ENCODE measurements at regions not wholly inside any gene's neighbourhood (a gene's known extent, or its start where the extent isn't known, plus 50 kb on each side); places are given as distances from the start of the nearest gene placed in this dataset.

GRCh38 chrX:33465137-33465536 is 253.8 kb upstream of the DMD start:
- DNase-seq (ENCODE audit: low spot score) (no peak), ATAC-seq (no peak)

DNA sequence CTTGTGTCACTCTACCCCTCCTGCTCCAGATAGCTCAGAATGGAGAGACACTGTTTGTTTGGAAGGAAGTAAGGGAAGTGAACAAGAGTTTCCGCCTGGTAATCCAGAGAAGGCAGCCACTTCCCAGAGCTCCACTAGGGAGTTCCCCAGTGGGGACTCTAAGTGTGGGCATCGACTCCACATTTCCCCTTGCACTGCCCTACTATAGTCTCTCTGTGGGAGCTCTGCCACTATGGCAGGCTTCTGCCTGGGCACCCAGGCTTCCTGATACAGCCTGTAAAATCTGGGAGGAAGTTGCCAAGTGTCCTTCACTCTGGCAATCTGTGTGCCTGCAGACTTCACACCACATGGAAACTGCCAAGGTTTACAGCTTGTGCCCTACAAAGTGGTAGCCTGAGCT is 245.8 kb upstream of the DMD start:
- DNase-seq (ENCODE audit: low spot score) (no peak), ATAC-seq (no peak)

GRCh38 chrX:33447285-33447684 is 235.9 kb upstream of the DMD start:
- ATAC-seq, result no peak
- DNase-seq (ENCODE audit: low spot score), result no peak

- DNase-seq (ENCODE audit: low spot score), result peak; percentile 47
- ATAC-seq, result peak; percentile 86
These were observed 223.1 kb upstream of the DMD start for GRCh38 chrX:33434256-33435092.

GRCh38 chrX:33416273-33416805 is 205.0 kb upstream of the DMD start:
- ATAC-seq (no peak), DNase-seq (ENCODE audit: low spot score) (no peak)

DNA sequence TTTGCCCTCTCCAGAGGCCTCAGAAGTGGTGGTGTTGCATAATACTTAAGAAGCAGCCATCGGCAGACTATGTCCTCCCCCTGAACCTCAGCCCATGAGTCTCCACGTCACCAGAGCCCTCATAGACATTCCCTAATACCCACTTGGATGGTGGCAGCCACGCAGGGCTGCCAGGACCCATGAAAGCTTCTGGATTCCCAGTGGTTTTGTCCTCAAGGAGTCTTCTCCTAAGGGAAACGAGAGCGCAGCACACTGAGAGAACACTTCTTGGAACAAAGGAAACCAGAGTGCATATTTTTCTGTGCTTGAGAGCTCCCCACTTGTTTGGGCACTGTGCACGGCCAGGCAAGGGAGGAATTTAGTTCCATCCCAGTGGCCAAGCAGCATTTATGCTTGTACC is 204.1 kb upstream of the DMD start:
- DNase-seq (ENCODE audit: low spot score), result no peak
- no peak for ATAC-seq

DNA sequence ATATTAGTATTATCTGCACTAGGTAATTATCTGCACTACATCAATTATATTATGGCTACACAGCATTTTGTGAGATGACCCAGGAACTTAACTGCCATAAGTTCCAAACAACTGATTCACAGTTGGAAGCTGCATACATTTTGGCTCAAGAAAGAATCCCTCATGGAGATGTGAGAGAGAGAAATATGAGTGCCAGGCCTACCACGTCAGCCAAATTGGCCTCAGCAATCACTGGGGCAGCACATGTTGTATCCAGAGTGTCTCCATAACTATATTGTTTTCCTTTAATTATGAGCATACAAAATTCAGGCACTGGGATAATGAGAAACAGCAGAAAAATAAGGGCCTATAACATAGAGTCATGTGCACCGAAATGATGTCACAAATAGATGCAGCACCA is 174.2 kb upstream of the DMD start:
- no peak for DNase-seq (ENCODE audit: low spot score)
- ATAC-seq, result no peak

DNA sequence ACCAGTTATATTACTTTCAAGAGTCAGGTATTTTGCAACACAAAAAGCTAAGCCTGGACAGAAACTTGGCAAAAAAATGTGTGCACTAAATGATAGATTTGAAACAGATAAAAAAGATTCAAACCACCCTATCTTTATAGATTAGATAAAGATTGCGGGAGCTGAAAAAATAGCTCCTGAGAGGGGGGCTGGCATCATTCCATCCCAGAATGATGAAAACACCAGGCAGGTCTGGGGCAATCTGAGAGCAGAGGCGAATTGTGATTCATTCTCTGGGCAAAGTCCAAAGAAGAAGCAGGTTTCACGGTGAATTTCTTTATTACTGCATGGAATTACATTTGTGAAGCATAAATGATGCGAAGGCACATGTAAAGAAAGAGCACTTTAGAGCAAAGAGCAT is 168.5 kb upstream of the DMD start:
- DNase-seq (ENCODE audit: low spot score) (no peak), ATAC-seq (no peak)

DNA sequence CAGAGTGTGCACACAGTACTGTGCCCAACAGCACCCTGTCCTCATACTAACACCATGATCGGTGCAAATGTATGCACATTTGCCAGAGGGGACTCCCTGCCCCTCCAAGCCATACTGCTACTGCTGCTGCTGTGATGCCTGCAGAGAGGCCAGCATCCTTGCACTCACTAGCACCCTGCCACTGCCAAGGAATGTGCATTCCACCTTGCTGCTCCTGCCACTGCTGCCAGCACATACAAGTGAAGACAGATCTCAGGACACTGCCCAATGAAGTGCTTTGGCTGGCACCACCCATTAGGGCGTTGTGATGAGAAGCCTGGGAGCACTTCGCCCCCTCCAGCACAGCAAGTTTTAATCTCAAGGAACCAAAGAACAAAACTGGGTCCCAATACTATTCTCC is 146.3 kb upstream of the DMD start:
- DNase-seq (ENCODE audit: low spot score) (no peak), ATAC-seq (no peak)

- no peak for DNase-seq (ENCODE audit: low spot score)
- ATAC-seq, result no peak
These were observed 127.9 kb upstream of the DMD start for GRCh38 chrX:33339219-33339618.

DNA sequence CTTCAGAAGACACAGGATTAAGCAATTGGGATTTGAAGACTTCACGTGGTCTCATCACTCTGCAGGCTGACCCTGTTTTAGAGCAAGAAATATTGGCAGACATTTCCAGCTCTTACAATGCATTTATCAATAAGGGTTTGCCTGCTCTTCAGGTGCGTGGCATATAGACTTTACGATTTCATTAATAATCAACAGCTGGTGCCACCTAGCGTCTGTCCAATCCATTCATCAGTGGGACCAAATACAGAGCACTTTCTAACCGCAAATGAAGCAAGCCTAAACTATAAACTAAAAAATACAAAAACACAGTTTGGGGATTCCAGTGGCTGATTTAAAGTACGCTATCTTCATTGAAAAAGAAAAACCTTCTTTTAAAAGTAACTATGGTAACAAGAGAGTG is 125.4 kb upstream of the DMD start:
- no peak for DNase-seq (ENCODE audit: low spot score)
- ATAC-seq, result peak; percentile 39

DNA sequence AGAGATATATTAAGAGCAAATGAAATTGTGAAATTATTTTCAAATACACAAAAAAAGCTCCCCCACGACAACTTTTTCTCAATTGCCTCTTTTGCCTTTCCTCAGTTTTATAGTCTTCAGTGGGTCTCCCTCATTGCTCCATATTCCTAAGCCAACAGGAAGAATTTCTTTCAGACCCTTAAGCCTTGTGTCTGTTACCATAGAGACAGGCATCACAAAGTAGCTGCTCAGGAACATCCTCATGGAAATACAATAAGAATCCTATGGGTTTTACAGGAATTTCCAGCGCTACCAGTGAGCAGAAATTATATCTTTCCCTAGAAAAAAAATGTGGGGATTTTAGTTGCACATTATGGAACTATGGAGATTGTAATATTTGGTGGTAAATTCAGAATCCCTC is 121.9 kb upstream of the DMD start:
- no peak for DNase-seq (ENCODE audit: low spot score)
- ATAC-seq, result no peak

- ATAC-seq (no peak), DNase-seq (ENCODE audit: low spot score) (no peak)
These were observed 119.4 kb upstream of the DMD start for GRCh38 chrX:33330798-33331197.

- no peak for ATAC-seq
- no peak for DNase-seq (ENCODE audit: low spot score)
These were observed 112.8 kb upstream of the DMD start for GRCh38 chrX:33324099-33324498.

- no peak for DNase-seq (ENCODE audit: low spot score)
- no peak for ATAC-seq
These were observed 96.6 kb upstream of the DMD start for GRCh38 chrX:33307911-33308354.

DNA sequence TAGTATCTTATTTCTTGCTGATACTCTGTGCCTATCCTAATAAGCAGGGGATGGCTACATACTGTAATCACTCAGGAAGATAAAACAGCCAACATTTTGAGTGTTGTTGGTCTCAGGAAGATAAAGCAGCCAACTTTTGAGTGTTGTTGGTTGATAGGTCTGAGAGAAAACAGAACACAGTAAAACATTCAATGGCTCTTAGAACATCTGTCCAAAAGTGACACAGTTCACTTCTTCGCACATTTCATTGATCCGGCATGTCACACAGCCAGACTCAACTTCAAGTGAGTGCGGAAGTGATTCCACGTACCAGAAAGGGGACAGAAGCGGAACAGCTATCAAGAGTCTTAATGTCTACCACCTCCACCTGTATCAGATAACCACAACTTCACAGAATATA is 87.3 kb upstream of the DMD start:
- no peak for DNase-seq (ENCODE audit: low spot score)
- no peak for ATAC-seq

GRCh38 chrX:33285550-33285949 is 74.2 kb upstream of the DMD start:
- no peak for DNase-seq (ENCODE audit: low spot score)
- ATAC-seq, result no peak

DNA sequence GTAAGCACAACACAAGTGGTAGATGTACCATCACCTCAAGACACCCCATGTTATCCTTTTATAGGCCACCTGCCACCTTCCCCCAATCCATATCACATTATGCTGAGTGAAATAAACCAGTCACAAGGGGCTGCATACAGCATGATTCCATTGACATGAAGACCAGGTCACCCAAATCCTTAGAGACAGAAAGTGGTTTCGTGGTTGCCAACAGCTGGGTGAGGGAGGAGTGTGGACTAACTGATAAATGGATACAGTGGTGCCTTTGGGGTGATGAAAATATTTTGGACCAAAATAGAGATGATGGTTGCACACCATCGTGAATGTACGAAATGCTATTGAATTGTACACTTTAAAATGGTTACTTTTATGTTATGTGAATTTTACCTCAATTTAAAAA is 65.7 kb upstream of the DMD start:
- ATAC-seq (no peak), DNase-seq (ENCODE audit: low spot score) (no peak)

GRCh38 chrX:33273535-33273934 is 62.2 kb upstream of the DMD start:
- DNase-seq (ENCODE audit: low spot score), result no peak
- no peak for ATAC-seq

DNA sequence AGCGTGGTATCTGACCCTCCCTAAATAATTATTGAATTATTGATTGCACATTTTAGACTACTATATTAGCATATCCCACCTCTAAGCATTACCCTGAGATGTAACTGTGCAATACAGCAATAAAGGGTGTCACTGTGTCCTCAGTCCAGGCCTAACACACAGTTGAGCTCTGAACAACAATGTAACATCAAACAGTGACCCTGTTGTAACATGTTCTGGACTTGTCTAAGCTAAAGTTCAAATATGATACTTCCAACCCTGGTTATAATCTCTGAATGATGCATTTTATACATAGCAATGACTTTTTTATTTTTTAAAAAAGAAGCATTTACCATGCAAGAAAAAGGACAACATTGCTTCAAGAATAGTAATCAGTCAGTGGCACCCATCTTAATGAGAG is 61.6 kb upstream of the DMD start:
- no peak for ATAC-seq
- DNase-seq (ENCODE audit: low spot score), result no peak
